ENCODE measurements at regions not wholly inside any gene's neighbourhood (a gene's known extent, or its start where the extent isn't known, plus 50 kb on each side); places are given as distances from the start of the nearest gene placed in this dataset.

DNA sequence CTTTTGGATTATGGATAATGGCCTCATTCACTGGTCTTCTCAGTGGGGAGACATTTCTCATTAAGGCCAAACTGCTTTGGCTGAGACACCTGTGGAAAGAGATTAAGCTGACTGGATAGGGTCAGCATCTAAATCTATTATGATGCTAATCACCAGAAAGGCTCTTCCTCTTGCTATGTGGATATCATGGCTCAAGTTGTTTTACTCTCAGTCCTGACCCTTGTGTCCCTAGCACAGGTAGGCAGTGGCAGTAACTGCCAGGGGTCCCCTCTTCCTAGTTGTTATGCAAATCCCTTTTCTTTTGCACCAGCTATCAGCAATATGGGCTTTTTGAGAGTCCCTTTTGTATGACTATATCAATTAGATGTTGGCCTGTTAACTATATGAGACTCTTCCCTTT is 335.7 kb upstream of the PLET1 start:
- DNase-seq: no peak

DNA sequence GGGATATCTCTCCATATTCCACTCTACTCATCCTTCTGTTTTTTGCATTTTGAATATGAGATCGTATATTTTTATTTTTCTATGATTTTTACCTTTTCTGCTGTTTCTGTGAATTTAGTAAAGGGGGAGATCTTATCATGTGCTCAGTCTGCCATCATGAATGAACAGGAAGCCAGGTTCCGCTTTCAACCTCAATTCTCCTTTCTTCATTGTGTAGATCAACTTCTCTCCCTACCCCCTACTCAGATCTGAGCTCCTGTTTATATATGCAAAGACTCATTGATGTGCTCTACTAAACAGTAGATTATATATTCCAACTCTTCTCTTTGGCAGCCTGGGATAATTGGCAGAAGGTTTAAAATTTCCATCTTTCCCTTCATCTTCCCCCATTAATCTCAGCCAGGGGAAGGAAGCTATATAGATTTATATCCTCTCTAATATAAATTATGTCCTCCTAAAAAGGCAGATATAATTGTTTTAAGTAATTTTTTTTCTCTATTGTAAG is 336.7 kb upstream of the PLET1 start:
- no peak for DNase-seq

DNA sequence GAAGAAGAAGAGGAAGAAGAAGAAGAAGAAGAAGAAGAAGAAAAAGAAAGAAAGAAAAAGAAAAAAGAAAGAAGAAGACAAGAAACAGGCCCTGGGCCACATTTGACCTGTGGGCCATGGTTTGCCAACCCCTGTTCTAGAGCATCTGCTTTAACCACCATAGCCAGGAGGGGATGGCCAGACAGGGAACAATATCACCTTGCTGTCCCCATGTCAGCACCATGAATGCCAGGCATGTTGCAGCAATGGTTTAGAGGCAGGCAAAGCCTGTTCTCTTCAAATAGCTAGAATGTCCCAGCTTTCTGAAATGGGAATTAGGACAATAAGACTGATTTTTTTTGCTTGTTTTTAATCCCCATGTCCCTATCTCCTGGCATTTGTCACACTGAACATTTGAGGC is 338.6 kb upstream of the PLET1 start:
- no peak for DNase-seq

DNA sequence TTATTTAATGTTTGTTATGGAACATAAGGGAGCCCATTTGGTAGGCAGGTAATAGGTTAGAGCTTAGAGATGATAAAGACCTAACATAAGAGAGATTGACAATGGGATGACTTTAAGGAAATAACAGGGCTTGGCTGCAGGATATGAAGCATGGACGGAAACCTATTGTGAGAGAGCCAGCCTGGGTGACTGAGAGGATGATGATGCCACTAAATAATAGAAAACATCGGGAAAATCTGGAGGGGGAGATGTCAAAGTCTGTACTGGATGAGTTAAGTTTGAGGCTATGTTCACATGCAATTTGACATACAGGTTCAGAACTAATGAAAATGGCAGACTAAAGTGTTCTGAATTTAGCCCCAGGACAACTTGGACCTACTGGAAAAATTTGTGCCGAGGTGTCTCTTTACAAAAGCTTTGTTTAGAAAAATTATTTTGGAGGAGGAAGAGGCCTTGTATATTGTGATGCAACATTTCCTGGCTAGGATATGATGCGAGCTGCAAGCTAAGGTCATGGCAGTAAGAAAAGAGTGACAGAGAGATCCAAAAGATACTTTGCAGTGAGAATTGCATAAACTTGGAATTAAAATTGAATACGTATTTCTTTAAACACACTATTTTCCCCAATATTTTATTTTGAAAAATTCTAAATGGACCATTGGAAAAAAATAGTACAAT is 339.3 kb upstream of the PLET1 start:
- no peak for DNase-seq

DNA sequence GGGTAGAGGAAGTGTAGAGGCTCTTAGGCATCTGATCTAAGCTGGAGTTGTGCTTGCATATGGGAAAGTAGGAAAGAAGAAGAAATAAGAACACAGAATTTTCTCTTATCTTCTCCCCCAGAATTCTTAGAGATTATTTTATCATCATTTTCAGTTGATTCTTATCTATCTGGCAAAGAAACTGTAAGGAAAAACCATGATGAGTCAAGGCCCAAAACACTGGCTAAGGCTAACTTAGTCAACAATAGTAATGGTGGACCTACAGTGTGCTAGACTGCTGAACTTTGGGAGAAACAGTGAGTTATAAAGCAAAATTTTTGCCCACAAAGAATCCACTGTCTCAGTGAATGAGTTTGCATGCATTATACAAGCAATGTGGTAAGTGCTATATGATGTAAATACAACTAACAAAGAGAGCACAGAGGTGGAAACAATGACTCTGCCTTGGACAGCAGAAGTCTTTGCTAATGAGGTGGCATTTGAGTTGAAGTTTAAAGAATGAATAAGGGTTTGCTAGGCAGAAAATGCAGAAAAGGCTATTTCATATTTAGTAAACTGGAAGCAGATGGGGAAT is 344.5 kb upstream of the PLET1 start:
- DNase-seq: peak; percentile 40

DNA sequence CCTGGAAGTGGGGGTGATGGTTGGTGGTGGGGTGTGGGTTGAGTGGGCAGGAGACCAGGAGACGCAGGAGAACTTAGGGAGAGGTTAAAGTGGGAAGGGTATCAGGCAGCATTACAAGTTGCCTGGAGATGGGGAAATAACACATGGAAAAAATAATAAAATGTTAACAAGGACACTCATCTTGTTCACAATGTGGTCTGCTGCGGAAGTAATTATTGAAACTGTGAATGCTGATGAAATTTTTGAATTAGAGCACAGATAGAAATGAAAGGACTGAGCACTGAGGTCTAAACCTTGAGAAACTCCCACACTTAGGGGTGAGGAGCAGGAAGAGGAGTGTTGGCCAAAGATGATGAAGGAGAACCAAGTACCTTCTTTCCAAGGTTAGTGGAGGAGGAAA is 346.0 kb upstream of the PLET1 start:
- no peak for DNase-seq

DNA sequence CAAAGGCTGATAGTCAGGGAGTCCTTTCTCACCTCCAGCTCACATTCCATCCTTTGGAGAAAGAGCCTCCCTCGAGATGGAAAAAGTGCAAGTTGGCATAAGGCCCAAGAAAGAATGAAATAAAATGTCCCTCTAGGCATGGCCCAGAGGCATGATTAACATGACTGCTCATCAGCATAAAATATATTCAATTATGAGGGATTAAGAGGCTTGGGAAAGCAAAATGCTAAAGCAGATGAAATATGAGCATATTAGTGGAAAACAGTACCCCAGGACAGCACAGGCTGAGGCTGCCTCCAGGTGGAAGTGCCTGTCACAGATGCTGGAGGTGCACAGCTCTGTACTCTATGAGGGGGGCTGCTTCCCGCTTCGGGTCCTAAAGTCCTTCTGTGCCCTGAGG is 347.8 kb upstream of the PLET1 start:
- no peak for DNase-seq

DNA sequence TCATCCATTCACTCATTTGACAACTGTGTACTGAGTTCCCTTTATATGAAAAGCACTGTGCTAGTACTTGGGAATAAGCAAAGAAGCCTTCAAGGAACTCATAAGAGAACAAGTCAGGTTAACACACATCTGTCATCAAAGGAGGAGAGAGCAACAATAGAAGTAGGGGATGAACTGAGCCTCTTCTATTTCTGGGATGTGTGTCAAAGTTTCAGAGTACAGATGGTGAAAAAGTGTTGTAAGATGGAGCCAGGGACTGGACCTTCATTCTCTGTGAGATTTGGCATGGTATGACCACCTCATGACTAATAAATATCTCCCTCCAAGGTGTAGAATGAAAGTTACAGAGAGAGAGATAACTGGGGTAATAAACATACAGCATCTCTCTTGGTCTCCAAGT is 349.8 kb upstream of the PLET1 start:
- no peak for DNase-seq

DNA sequence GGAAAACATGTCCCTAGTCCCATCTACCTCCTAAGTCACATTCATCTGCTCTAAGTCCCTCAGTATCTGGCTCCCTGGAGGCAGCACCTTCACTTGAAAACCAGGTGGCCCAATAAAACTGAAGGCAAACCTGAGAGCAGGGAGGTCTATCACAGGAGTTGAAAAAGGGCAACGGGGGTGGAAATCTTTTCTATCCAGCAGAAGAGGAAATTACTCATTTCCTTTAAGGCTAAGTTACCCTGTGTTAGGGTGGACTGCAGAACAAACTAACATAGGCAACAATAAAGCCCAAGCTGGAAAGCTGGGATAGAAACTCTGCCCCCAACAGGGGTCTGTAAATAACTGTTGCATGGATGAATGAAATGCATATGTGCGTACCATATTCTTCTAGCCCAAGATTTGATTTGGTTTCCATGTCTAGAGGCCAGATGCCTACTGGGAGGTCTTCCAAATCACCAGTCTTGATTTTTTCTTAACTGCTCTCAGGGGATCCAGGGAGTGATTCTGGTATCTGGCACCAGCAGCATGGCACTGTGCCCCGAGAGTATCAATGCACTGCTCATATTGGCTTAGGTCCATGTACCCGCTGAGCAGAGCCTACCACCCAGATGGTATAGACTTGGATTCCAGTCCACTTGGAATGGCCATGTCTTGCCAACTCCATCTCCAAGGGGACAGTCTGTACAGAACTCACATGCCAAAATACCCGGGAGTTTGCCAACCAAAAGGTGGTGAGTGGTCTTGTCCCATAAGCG is 350.0 kb upstream of the NCAM1 start:
- DNase-seq: peak; percentile 8

DNA sequence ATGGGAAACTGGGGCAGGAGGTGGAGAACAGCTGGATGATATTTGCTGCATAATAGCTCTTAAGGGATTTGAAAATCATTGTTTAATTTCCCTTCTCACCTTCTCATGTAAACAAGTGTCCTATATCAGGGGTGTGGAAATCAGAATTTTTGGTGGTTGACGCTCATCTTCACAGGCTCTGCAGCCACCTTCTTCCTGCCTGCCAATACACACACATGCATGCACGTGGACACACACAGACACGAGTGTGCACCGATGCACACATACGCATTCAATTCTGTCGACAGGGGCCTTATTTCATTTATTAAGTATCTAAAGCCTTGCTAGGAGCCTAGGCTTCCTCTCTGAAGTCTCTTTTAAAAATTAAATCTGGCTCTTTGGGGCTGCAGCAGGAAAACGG is 349.4 kb upstream of the NCAM1 start:
- DNase-seq: no peak

DNA sequence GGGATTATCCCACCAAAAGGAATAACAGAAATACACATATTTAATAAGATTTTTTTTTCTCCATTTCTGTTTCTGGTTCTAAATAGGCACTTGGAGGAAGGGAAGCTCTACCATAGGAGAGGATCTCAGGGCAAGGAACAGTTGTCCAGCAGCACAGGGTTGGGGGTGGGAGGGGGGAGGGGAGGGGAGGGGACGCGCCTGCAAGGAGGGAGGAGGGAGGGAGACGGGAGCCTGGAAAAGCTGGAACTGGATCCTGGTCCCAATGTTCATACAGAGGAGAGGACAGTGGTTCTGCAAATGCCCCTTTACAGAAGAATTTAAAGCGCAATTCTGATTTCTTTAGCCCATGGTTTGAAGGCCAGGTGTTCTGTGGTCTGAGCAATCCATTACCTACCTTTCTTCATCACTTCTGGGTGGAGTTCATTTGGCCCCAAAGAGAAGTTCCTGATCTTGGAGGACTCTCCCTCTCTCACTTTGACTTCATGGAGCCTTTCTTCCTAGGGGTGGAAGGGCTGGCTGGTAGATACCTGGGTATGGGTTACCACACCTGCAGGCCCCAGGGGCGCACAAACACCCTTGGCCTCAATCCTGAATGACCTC is 348.9 kb upstream of the NCAM1 start:
- no peak for DNase-seq

DNA sequence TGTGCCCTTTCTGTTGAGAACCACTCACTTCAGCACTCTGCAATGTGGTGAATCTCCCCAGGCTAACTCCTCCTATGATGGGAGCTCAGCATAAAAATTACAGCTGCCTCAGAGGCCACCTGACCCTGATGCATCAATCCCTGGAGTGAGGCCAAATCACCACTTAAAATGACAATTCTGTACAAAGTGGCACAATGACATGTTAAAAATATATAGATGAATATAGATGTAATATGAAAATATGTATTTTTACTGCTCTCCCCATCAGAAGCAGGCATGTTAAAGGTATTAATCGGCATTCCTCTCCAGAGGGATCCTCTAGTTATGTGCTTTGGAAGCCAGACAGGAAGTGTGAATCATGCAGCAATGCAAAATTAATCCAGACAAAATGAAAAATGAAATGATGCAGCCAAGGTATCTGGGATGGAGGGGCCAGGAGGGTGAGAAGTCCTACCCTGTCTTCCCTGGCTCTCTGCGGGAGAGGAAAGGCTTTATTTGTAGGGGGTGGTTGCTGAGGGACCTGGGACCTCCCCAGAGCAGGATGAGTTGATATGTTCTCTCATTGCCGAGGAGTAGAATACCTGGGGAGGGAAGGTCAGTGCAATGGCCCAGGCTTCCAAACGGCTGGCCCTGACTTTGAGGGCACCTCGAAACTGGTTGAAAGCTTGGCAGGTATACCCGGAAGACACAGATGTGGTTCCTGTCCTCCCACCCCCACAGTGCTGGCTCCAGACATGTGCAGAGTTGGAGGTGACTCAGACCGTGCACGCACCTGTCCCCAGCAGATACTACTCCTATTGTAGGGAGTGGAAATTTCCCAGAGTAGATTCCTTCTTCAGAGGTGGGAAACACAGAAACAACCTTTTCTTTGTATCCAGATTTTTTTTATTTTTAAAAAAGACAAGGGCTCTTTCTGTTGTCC is 347.9 kb upstream of the NCAM1 start:
- DNase-seq: peak; percentile 83

DNA sequence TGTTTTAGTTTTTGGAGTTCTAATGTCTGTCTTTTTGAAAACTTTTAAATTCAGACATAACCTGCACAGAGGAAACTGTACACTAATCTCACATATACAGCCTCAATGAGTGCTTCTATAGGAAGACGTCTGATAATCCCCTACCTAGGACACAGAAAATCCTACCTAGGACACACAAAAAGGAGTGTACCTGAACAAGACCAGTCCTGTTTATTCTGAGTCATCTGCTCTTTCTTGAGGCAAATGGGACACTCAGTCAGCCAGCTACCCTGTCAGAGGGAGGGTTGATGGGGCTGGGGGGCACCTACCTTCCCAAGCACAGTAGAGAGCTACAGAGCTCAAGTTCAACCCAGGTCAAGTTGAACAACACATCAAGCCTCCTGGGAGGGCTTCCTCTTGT is 346.6 kb upstream of the NCAM1 start:
- no peak for DNase-seq

DNA sequence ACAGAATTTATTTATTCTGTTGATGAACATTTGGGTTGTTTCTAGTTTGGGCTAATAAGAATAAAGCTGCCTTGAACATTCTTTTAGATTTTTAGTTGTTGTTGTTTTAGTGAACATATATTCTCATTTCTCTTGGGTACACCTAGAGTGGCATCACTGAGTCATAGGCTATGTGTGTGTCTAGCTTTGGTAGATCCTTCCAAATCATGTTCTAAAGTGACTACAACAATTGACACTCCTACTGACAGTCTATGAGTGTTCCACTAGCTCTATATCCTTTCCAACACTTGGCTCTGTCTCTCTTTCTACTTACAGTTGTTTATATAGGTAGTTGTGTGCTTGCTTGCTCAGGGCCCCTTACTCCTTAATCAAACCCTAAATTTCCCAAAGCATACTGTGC is 346.0 kb upstream of the NCAM1 start:
- no peak for DNase-seq

DNA sequence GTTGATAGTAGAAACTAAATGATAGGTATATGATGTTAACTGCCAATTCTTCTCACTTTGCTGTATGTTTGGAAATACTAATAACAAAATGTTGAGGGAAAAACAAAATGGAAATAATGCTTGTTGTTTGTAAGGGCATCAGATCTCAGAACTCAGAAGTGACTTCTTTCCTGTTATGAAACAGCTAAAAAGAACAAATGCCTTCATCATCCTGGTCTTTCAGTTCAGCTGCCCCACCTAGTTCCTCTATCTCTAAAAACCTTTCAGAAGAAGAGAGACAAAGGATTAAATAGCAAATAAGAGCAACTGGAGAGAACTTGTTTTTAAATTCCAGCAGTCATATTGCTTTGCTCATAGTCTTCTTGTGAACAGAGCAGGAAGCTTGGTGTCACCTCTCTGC is 345.3 kb upstream of the NCAM1 start:
- no peak for DNase-seq

DNA sequence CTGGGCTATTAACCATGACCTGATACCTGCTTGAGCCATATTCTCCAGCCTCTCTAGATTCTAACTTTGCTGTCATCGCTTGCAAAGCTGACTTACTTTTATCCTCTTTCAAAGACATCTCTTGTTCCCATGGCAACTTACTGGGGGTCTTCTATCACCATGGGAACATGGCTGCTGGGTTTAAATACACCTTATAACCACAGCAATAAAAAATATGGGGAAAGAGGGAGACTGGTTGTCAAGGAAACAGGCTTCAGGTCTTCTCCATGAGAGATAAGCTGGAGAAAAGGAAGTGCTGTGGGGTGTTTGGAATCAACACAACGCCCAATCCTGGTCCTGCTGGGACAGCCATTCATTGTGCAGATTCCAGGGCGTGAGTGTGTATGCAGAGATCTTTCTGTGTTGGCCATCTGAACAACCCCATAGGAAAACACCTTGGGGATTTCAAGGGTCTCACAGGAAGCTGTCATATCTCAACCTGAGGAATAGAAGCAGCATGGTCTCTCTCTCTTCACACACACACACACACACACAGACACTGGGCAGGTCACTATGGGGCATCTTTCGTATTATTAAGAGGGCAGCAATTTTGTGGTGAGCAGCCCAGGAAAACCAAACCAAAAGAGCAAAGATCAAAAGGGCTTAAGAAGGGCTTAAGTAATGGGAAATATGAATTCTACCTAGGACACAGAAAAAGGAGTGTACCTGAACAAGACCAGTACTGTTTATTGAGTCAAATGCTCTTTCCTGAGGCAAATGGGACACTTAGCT is 344.7 kb upstream of the NCAM1 start:
- no peak for DNase-seq

DNA sequence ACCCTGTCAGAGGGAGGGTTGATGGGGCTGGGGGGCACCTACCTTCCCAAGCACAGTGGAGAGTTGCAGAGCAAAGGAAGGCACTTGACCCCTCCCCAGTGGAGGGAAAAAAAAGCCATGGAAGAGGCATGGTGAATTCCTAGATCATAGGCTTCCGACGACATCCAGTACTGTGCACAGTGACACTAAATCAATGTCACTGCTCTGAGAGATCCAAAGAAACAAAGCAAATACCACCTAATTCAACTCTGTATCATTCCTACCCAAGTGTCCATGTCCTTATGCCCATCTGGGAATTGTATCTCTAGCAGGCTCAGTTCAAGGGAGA is 344.2 kb upstream of the NCAM1 start:
- no peak for DNase-seq

DNA sequence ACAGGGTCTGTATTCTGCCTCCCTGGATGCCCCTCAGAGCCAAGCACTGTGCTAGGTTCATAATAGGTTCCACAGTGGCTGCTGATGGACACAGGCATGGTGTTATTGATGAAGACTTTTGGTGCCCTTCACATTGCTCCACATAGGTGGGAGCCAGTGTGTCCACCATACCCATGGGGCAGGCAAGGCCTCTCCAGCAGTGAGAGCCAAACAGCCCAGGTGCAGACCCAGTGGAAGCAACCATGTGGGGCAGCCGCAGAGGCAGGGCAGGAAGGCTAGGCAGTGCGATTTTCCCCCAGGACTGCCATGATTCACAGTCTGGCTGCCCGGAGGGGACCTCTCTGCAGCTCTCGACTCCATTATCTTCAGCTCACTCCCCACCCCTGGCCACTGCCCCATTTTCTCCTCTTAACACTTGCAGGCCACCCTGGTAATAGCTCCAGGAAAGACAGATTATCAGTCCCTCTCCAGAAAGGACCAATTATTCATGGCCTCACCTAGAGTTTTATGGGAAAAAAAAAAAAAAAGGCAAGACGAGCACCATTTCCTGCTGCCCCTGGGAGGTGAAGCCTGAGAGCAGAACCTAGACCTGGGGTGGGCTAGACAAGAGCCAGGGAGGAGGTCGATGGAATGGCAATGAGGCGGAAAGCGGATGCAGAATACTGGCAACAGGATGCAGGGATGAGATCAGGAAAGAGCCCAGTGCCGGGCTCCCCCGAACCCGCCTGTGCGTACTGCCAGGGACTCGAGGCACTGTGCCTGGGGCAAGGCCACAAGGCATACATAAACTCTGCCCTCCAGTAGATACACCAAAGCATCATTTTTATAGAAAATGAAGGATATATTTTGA is 343.0 kb upstream of the NCAM1 start:
- DNase-seq: no peak

DNA sequence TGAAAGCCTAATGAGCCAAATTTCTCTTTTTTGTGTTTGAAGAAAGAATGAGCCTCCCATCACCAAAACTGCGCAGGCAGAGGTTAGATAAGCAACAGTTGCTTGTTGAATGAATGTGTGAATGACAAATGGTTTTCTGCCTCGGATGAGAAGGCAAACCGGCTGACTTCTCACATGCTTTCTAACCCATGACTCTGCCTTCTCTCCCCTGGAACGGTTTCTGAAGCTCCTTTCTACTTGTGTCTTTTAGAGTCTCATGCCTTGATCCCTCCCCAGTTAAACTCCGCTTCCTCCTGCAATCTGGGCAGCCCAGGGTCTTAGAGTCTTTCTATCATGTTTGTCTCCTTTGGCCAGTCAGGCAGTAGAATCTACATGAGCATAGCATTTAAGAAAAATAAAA is 342.1 kb upstream of the NCAM1 start:
- no peak for DNase-seq

DNA sequence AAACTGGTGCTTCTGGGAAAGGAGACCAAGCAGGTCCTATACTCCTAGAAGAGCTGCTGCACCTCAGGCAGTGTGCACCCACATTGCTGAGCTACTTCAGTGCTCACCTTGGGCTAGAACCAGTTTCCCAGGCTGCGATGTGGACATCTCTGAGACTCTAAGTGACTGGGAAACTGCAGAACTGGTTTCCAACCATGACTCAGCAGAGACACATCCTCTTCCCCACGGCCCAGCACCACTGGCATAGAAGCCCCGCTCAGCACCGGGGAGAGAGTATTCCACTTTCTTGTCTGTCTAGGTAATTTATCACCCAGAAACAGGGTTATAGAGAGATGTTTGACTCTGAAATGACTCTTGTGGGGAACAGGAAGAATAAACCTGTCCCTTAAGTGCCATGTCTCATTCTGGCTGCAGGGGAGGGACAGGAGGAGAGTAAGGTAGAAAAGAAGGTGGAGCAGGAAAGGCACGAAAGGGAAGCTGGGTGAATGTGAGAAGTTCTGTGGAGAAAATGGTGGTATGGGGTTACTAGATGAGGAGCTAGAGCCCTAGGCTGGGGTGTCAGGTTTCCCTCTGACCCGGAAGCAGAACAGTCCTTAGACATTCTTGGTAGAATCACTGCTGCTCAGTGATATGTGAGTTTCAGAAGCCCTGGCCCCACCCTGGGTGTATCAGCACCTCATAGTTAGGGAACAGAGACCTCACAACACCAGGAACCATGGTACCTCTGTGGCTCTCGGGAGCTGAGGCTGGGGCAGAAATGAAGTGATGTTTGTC is 340.4 kb upstream of the NCAM1 start:
- peak; percentile 12 for DNase-seq

All from fibroblast of skin of scalp (primary cell).